GM12878 (cell line): ENCODE measurements at regions not wholly inside any gene's neighbourhood (a gene's known extent, or its start where the extent isn't known, plus 50 kb on each side); places are given as distances from the start of the nearest gene placed in this dataset.

Experiments
- ATAC-seq: fragments of 200-7000 bp; cut with Tn5 transposase; 3 replicates; pipeline ENCODE4 v1.9.1; 2020; ENCODE audit warnings: mild to moderate bottlenecking, moderate library complexity
- BruUV-seq: library from RNA; stranded (reverse); fragments of 400-500 nt; replicated peaks from 2 replicates; lab custom pipeline; 2021; lab: Mats Ljungman, UMichigan
- CTCF ChIA-PET: fragments of 300-600 bp; sonication (Branson Sonifier 250); formaldehyde crosslinking; extraction: SDS; loops from one replicate; lab custom pipeline; 2021; ENCODE audit warnings: inconsistent platforms; lab: Yijun Ruan, JAX
- POLR2A ChIA-PET: fragments of 350-600 bp; formaldehyde crosslinking; extraction: SDS; loops from one replicate; lab custom pipeline; 2021; ENCODE audit warnings: inconsistent platforms; lab: Charles Lee
- RAD21 ChIA-PET: fragments of 300-600 bp; sonication (Branson Sonifier 250); formaldehyde crosslinking; loops from one replicate; lab custom pipeline; 2023; ENCODE audit warnings: antibody characterized with exemption; ENCODE audit not compliant: unreplicated experiment; lab: Charles Lee
- SMC1A ChIA-PET: fragments of 300-600 bp; sonication (Branson Sonifier 250); formaldehyde crosslinking; loops from one replicate; lab custom pipeline; 2023; ENCODE audit not compliant: unreplicated experiment, uncharacterized antibody; lab: Charles Lee
- DNase-seq: peaks from one replicate; pipeline ENCODE4 v3.0.0-alpha.2; 2011; ENCODE audit warnings: low read depth, low spot score
- FAIRE-seq: peaks from 3 replicates; lab custom pipeline; 2011; peaks lifted over from hg19 to GRCh38; lab: Jason Lieb, UNC
- H2AFZ ChIP-seq: 2 replicates; pipeline ENCODE4 v1.6.0; 2011; ENCODE audit warnings: low read depth, low read length, control low read depth; ENCODE audit not compliant: control insufficient read depth
- H3K27ac ChIP-seq: 2 replicates; pipeline ENCODE4 v1.5.1; 2011; ENCODE audit warnings: control low read depth; ENCODE audit not compliant: control insufficient read depth, insufficient read depth
- H3K27me3 ChIP-seq, 2 experiments: replicated peaks in 1 of 2; 2 replicates each; pipeline versions ENCODE4 v1.6.0 to v1.6.1; 2011; ENCODE audit warnings: low read length in 1 of 2; ENCODE audit not compliant: control insufficient read depth in 2 of 2, insufficient read depth in 2 of 2
- H3K36me3 ChIP-seq, 2 experiments: 2 replicates each; pipeline ENCODE4 v1.5.1; 2011; ENCODE audit warnings: low read length in 1 of 2; ENCODE audit not compliant: control insufficient read depth in 2 of 2, insufficient read depth in 2 of 2
- H3K4me1 ChIP-seq: 2 replicates; pipeline ENCODE4 v1.6.1; 2011; ENCODE audit warnings: mild to moderate bottlenecking, low read length, moderate library complexity, mixed read lengths; ENCODE audit not compliant: control insufficient read depth, insufficient read depth
- H3K4me2 ChIP-seq: 2 replicates; pipeline ENCODE4 v1.6.0; 2011; ENCODE audit warnings: control low read depth; ENCODE audit not compliant: control insufficient read depth, insufficient read depth
- H3K4me3 ChIP-seq: fragments of 200-600 bp; sonication (generic); 2 replicates; pipeline ENCODE4 v1.5.1; 2016
- H3K79me2 ChIP-seq: 2 replicates; pipeline ENCODE4 v1.6.0; 2011; ENCODE audit warnings: low read length; ENCODE audit not compliant: control insufficient read depth, insufficient read depth
- H3K9ac ChIP-seq: 2 replicates; pipeline ENCODE4 v1.8.0; 2011; ENCODE audit warnings: low read length, control low read depth, mixed read lengths; ENCODE audit not compliant: control insufficient read depth, insufficient read depth
- H3K9me3 ChIP-seq: replicated peaks from 3 replicates; pipeline ENCODE4 v1.5.1; 2011; ENCODE audit warnings: mild to moderate bottlenecking, low read length; ENCODE audit not compliant: control insufficient read depth, insufficient read depth
- H4K20me1 ChIP-seq: 2 replicates; pipeline ENCODE4 v1.6.0; 2011; ENCODE audit not compliant: control insufficient read depth, insufficient read depth
- E4F1 ChIP-seq: fragments of 450-650 bp; IDR thresholded peaks from 2 replicates; pipeline ENCODE4 v1.6.1; 2018; ENCODE audit warnings: borderline replicate concordance, mild to moderate bottlenecking; ENCODE audit not compliant: partially characterized antibody
- EGR1 ChIP-seq, 2 experiments: IDR thresholded peaks; 1 replicate in 1 of 2; 2 replicates in 1 of 2; pipeline ENCODE4 v1.6.1; 2011 to 2012; ENCODE audit warnings: low read depth in 2 of 2, low read length in 2 of 2, borderline replicate concordance in 1 of 2, mild to moderate bottlenecking in 1 of 2, moderate library complexity in 1 of 2
- FOS ChIP-seq: IDR thresholded peaks from 3 replicates; pipeline ENCODE4 v1.6.1; 2011; ENCODE audit warnings: borderline replicate concordance; ENCODE audit not compliant: insufficient read length; ENCODE audit errors: extremely low read depth
- MXI1 ChIP-seq: fragments of 150-350 bp; IDR thresholded peaks from 2 replicates; pipeline ENCODE4 v1.6.1; 2011; ENCODE audit warnings: low read depth, mild to moderate bottlenecking, inconsistent platforms, low read length, improper control_type of control experiment
- NFIC ChIP-seq: IDR thresholded peaks from 2 replicates; pipeline ENCODE4 v1.6.1; 2012; ENCODE audit warnings: low read depth, mild to moderate bottlenecking, inconsistent platforms, low read length, moderate library complexity
- NR2C1 ChIP-seq: fragments of 450-650 bp; IDR thresholded peaks from 2 replicates; pipeline ENCODE4 v1.6.1; 2017; ENCODE audit warnings: antibody characterized with exemption, mild to moderate bottlenecking, moderate library complexity
- TCF3 ChIP-seq: IDR thresholded peaks from 2 replicates; pipeline ENCODE4 v1.6.1; 2012; ENCODE audit warnings: low read depth, mild to moderate bottlenecking, low read length, borderline replicate concordance; ENCODE audit not compliant: insufficient read depth
- ZZZ3 ChIP-seq: IDR thresholded peaks from 2 replicates; pipeline ENCODE4 v1.6.1; 2011; ENCODE audit warnings: low read depth; ENCODE audit not compliant: control insufficient read depth, insufficient read length
- WGBS: methylation state at CpG from one replicate; pipeline ENCODE4 v1.1.6; 2016; ENCODE audit warnings: low lambda C conversion rate; ENCODE audit not compliant: insufficient replicate concordance, insufficient coverage; ENCODE audit errors: missing lambda C conversion rate; 5-methylcytosine and 5-hydroxymethylcytosine counted together
- in situ Hi-C: fragments of 300-500 bp; cut with MboI; formaldehyde crosslinking; loops from 9 replicates; pipeline ENCODE4 v1.14.3; 2018; ENCODE audit warnings: mixed read lengths
- intact Hi-C: fragments of 100-400 bp; cut with micrococcal nuclease; formaldehyde crosslinking; loops from one replicate; pipeline ENCODE4 v1.14.2; 2022; ENCODE audit not compliant: unreplicated experiment

- in situ Hi-C loops (no loop called here), intact Hi-C loops (no loop called here)
- Histone ChIP-seq H3K27me3 (no peaks in the 10 kb centered on the region), H3K4me1 (no peaks in the 10 kb centered on the region), H3K36me3 (no peaks in the 10 kb centered on the region), H3K4me2 (no peak overlapping the region), H3K9me3 (no peaks in the 10 kb centered on the region), H2AFZ (no peak overlapping the region), H3K27ac (no peak overlapping the region), H3K4me3 (no peak overlapping the region), H4K20me1 (no peaks in the 10 kb centered on the region), H3K9ac (no peak overlapping the region), H3K79me2 (no peaks in the 10 kb centered on the region)
- SMC1A ChIA-PET: no interaction called here
- WGBS: 0% methylated on average over 3 of the region's 3 CpGs
- no peak for TF ChIP-seq MXI1
- no peak for TF ChIP-seq ZZZ3
- TF ChIP-seq NR2C1: no peak
- no peak for TF ChIP-seq NFIC
- no peak for TF ChIP-seq EGR1 (IDR thresholded peaks at IDR 0.05; ENCODE audit: borderline replicate concordance in 1 of 2, low read depth in 2 of 2, low read length in 2 of 2)
- no peak for TF ChIP-seq E4F1
- TF ChIP-seq TCF3: no peak
- no peak for TF ChIP-seq FOS
- RAD21 ChIA-PET: no interaction called here
- FAIRE-seq (no peak), ATAC-seq (no peak), DNase-seq (no peak)
- POLR2A ChIA-PET: interaction anchor here (0.5 kb wide), 1 partner anchor 8 kb away, joined by 3 read pairs; no protein-coding TSS in a partner anchor
- CTCF ChIA-PET: interaction anchor here (1.0 kb wide), 1 partner anchor 16 kb away, joined by 3 read pairs; no protein-coding TSS in a partner anchor
- no TSS peak for BruUV-seq
Observed at GRCh38 chr17:70658317-70658716, 489.0 kb downstream of the KCNJ2 start.
